ENCODE measurements at regions not wholly inside any gene's neighbourhood (a gene's known extent, or its start where the extent isn't known, plus 50 kb on each side); places are given as distances from the start of the nearest gene placed in this dataset.
A peak's percentile ranks its signal among the peaks of the same experiment; 100 is the strongest.
"Not testable (repeated sequence)": the region's sequence is repeated elsewhere in the genome, so short reads cannot be mapped to it uniquely, and the experiment has no call there.

DNA sequence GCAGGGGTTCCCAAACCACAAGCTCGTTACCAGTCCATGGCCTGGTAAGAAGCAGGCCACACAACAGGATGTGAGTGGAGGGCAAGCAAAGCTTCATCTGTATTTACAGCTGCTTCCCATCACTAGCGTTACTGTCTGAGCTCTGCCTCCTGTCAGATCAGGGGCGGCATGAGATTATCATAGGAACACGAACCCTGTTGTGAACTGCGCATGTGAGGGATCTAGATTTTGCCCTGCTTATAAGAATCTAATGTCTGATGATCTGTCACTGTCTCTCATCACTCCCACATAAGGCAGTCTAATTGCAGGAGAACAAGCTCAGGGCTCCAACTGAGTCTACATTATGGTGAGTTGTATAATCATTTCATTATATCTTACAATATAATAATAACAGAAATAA, 677.4 kb upstream of the SLITRK6 start:
- Histone ChIP-seq H3K4me3 (no peak overlapping the region), H3K27me3 (no peaks in the 10 kb centered on the region), H3K9me3 (no peaks in the 10 kb centered on the region), H3K36me3 (no peaks in the 10 kb centered on the region), H3K27ac (no peak overlapping the region), H3K4me1 (no peaks in the 10 kb centered on the region)
- TF ChIP-seq POLR2A (IDR thresholded peaks at IDR 0.05) (no peak), EP300 (IDR thresholded peaks at IDR 0.05) (no peak), POLR2AphosphoS5 (IDR thresholded peaks at IDR 0.05) (no peak)
- TF ChIP-seq, protein P1, sequence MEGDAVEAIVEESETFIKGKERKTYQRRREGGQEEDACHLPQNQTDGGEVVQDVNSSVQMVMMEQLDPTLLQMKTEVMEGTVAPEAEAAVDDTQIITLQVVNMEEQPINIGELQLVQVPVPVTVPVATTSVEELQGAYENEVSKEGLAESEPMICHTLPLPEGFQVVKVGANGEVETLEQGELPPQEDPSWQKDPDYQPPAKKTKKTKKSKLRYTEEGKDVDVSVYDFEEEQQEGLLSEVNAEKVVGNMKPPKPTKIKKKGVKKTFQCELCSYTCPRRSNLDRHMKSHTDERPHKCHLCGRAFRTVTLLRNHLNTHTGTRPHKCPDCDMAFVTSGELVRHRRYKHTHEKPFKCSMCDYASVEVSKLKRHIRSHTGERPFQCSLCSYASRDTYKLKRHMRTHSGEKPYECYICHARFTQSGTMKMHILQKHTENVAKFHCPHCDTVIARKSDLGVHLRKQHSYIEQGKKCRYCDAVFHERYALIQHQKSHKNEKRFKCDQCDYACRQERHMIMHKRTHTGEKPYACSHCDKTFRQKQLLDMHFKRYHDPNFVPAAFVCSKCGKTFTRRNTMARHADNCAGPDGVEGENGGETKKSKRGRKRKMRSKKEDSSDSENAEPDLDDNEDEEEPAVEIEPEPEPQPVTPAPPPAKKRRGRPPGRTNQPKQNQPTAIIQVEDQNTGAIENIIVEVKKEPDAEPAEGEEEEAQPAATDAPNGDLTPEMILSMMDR (IDR thresholded peaks at IDR 0.05), result no peak
- no peak for DNase-seq
- WGBS, 2 donors, result 82% methylated on average over 5 of the region's 5 CpGs
- no peak for ATAC-seq (ENCODE audit: low FRiP score in 2 of 2)

DNA sequence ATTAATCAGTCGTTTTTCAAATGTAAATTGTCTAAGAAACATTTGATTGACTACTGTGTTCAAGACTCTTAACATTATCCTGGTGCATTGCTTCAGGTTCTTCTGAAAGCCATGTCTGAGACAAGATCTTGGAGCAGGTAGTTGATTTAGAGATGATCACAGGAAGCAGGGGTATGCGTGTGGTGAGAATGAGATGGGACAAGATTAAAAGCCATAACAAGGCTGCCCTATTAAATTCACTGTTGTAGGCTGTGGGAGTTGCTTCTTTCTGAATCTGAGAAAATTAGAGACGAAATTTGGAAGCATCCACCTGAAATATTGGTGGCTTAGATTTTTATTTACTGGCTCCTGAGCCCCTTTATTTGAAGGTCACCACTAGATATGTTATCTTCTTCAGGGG, 687.4 kb upstream of the SLITRK6 start:
- ATAC-seq (ENCODE audit: low FRiP score in 2 of 2), result no peak
- H3K27me3 ChIP-seq, result no peaks in the 10 kb centered on the region
- TF ChIP-seq POLR2AphosphoS5 (IDR thresholded peaks at IDR 0.05) (no peak), POLR2A (IDR thresholded peaks at IDR 0.05) (no peak), EP300 (IDR thresholded peaks at IDR 0.05) (no peak)
- TF ChIP-seq, protein P1 (IDR thresholded peaks at IDR 0.05), result no peak
- no peaks in the 10 kb centered on the region for H3K9me3 ChIP-seq
- no peak overlapping the region for H3K4me3 ChIP-seq
- no peaks in the 10 kb centered on the region for H3K4me1 ChIP-seq
- no peak overlapping the region for H3K27ac ChIP-seq
- no peaks in the 10 kb centered on the region for H3K36me3 ChIP-seq
- WGBS, 2 donors, result 62 to 67% methylated on average over 3 of the region's 3 CpGs
- DNase-seq, result no peak

DNA sequence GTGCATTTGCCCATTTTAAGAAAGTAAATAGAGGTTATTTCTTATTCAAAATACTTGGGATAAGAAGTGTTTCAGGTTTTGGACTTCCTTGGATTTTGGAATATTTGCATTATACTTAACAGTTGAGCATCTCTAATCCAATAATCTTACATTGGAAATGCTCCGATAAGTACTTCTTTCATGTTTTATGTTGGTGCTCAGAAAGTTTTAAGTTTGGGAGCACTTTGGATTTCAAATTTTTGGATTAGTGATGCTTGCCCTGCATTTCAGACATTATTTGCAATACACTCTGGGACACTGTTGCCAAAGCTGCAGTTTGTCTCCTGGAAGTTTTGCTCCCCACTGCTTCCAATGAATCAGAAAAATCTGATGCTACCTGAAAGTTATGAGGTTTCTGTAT, 691.9 kb upstream of the SLITRK6 start:
- H3K27me3 ChIP-seq, result no peaks in the 10 kb centered on the region
- H3K9me3 ChIP-seq, result no peaks in the 10 kb centered on the region
- TF ChIP-seq EP300 (IDR thresholded peaks at IDR 0.05), result no peak
- TF ChIP-seq POLR2AphosphoS5 (IDR thresholded peaks at IDR 0.05), result no peak
- TF ChIP-seq, protein P1 (IDR thresholded peaks at IDR 0.05), result no peak
- no peak for TF ChIP-seq POLR2A (IDR thresholded peaks at IDR 0.05)
- H3K27ac ChIP-seq, result no peak overlapping the region
- no peaks in the 10 kb centered on the region for H3K36me3 ChIP-seq
- ATAC-seq (ENCODE audit: low FRiP score in 2 of 2) (no peak), DNase-seq (no peak)
- H3K4me3 ChIP-seq, result no peak overlapping the region
- 92 to 97% methylated on average over 1 of the region's 1 CpG for WGBS, 2 donors
- H3K4me1 ChIP-seq, result no peaks in the 10 kb centered on the region

DNA sequence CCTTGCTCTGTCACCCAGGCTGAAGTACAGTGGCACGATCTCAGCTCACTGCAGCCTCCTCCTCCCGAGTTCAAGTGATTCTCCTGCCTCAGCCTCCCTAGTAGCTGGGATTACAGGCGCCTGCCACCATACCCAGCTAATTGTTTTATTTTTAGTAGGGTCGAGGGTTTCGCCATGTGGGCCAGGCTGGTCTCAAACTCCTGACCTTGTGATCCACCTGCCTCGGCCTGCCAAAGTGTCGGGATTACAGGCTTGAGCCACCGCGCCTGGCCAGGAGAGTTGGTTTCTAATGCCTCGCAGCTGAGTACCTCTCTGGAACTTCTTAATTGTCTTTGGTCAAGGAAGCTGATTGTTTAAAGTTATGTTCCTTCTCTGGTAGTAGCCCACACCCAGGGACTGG, 702.7 kb upstream of the SLITRK6 start:
- 83 to 91% methylated on average over 10 of the region's 10 CpGs for WGBS, 2 donors
- not testable (repeated sequence) for H3K36me3 ChIP-seq; H3K27ac ChIP-seq; H3K4me1 ChIP-seq; H3K4me3 ChIP-seq; ATAC-seq (ENCODE audit: low FRiP score in 2 of 2); H3K9me3 ChIP-seq; H3K27me3 ChIP-seq
- DNase-seq, result peak in 1 of 2 donors; percentile 9

DNA sequence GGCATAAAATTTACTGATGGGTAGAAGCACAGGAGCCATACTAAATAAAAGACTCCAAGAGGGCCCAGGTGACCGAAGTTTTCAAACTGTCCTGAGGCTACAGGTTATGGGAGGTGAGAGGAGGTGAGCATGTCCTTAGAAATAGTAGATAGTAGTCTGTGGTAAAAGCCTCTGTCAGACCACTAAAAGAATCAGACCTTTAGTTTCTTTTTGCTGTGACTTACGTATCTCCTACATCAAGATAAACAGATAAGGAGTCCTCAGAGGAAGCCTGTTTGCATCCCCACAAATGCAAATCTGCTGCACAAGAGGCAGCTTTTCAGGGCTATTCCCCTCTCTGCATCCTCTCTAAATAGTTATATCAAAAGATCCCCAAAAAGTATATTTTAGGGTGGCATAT, 711.6 kb upstream of the SLITRK6 start:
- Histone ChIP-seq H3K4me1 (no peaks in the 10 kb centered on the region), H3K4me3 (no peak overlapping the region), H3K27me3 (no peaks in the 10 kb centered on the region), H3K36me3 (no peaks in the 10 kb centered on the region), H3K27ac (no peak overlapping the region), H3K9me3 (peaks cover 0 to 3% (median 0%) of the 10 kb centered on the region in 4 donors)
- ATAC-seq (ENCODE audit: low FRiP score in 2 of 2) (no peak), DNase-seq (no peak)
- WGBS, 2 donors, result 55 to 71% methylated on average over 2 of the region's 2 CpGs
- no peak for TF ChIP-seq POLR2A (IDR thresholded peaks at IDR 0.05)
- no peak for TF ChIP-seq POLR2AphosphoS5 (IDR thresholded peaks at IDR 0.05)
- TF ChIP-seq, protein P1 (IDR thresholded peaks at IDR 0.05), result no peak
- no peak for TF ChIP-seq EP300 (IDR thresholded peaks at IDR 0.05)
